CD4-positive, alpha-beta T cell treated with Interleukin-1 beta for 1 hour (primary cell): ENCODE measurements at regions not wholly inside any gene's neighbourhood (a gene's known extent, or its start where the extent isn't known, plus 50 kb on each side); places are given as distances from the start of the nearest gene placed in this dataset.

ENCODE experiments used
- DNase-seq, 2 donors: peaks; one replicate each; pipeline ENCODE4 v3.0.0-alpha.2; 2020 to 2022

DNA sequence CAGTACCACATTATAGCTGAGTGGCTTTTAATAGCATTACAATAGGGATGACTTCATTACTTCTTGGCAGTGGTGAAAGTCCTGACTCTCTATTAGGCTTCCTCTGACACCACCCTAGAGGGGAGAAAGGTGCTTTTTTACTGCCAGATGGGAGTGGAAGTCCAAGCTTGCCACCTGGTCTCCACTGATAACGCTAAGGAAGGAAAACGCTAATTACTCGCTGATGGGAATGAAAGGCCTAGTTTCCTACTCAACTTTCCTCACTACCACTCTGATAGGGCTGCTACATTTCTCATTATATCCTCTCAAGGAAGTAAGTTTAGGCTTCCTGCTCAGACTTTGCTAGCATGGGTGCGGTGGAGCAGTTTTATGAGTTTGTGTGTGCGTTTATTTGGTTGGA, 62.3 kb upstream of the PAGE3 start:
- no peak for DNase-seq

DNA sequence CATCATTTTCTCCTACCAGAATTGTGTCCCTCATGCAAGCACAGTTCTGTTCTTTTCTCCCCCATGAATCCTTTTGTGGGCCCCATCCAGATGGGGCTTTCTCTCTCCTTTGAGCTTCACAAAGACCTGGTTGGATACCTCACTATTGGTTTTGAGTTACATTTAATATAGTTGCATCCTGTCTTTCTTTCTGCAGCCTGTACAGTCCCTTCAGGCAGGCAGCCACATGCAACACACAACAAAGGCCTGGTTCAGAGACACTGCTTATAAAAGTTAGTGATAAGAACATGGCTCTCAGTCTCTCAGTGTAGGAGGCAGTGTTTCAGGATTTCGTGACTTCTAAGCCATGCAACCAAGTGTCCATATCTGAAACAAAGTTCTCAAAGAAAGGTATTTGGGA, 70.6 kb upstream of the PAGE3 start:
- DNase-seq, result no peak

DNA sequence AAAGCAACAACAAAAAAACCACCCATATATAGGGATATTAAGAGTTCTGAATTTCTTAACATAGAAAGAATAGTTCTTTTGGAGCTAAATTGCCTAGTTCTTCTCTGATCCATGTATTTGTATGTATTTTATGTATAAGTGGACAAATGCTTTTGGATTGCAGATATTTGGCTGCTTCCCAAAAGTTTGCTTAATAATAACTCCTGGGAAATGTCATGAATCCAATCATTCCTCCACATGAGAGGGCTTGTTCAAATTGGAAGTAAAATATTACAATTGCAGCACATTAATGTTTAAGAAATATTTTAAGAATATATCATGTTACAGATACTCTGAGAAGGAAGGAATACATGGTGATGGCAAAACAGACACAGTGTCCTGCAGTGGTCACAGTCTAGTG, 71.5 kb upstream of the PAGE3 start:
- DNase-seq, result no peak

DNA sequence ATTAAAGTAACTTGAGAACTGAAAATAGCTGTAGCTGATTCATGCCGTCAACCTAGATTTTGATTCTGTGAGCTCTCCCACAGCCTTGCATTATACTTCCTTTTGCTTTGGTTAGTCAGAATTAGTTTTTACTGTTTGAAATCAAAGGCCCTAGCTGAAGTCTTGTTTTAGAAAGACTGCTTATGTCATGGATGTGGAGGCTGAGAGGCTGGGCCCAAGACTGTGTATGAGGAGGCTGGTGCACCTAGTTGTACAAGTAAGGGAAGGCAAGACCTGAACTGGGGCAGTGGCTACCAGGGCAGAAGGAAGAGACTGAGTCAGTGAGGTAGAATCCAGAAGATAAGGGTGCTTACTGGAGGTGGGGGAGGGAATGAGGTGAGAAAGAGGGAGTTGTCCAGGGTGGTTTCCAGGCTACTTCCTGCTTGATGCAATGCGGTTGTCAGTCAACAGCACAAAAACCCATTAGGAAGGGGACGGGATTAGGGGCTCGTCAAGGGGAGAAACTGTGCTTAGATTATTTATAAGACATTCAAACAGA, 76.2 kb upstream of the PAGE3 start:
- DNase-seq, result no peak

DNA sequence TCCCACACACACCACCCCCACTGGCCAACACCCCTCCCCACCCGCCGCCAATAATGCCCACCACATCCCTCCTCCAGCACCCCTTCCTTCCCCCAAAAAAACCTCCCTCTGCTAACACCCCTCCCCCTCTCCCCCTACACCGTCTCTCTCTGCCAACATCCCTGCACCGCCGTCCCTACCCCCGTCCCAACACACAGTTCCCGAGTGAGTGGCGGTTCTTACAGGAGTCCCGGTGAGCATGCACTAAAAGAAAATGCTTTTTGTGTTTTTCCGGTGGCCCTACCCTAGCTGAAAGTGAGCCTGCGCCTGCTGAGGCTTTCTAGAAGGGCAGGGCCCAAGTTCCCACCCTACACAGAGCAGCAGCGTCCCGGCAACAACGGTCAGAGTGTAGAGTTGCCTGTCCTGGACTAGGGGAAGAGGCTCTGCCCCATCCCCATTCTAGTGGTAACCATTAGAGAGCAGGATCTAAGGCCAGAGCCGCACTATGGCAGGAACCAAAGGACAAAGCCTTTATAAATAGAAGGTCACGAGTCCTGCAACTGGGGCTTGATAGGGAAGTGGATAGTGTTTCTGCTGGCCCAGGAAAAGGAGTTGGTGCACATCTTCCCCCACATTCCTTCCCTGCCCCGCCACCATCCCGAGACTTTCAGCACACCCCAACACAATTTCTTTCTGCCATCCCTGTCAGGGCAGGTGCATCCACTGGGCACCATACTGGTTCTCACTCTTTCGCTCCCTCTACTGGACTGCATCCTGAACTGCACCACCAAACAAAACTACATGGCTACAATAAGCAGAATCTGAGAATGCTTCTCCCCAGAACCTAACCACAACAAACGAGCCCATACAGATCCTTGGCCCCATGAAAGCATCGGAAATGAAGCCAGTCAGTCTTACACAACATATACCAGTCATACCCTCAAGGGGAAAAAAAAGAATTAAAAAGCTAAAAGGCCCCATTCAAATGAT, 78.1 kb upstream of the PAGE3 start:
- DNase-seq, result peak; percentile 21 to 59

DNA sequence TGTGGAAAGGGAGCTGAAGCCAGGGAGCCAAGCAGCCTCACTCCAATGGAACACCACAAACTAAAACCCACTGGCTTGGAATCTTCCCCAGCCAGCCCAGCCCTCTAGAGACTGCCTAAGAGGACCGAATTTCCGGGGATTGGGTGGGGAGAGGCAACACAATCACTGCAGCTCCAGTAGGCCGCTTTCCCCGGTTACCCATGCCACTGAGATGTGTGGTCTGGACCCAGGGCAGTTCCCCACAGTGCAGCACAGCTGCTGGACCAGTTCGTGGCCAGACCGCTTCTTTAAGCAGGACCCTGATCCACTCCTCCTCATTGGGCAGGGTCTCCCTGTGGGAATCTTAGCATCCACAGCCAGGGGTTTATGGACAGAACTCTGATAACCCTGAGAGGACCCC, 91.9 kb upstream of the PAGE3 start:
- no peak for DNase-seq

DNA sequence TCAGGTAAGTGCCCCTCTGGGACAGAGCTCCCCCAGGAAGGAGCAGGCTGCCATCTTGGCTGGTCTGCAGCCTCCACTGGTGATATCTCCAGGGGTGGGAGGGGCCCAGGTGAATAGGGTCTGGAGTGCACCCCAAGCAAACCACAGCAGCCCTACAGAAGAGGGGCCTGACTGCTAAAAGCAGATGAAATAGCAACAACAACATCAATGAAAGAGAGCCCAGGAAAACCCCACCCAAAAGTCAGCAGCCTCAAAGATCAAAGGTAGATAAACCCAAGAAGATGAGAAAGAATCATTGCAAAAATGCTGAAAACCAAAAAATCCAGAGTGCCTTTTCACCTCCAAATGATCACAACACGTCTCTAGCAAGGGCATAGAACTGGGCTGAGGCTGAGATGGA, 92.5 kb upstream of the PAGE3 start:
- DNase-seq, result peak in 1 of 2 donors; percentile 2

DNA sequence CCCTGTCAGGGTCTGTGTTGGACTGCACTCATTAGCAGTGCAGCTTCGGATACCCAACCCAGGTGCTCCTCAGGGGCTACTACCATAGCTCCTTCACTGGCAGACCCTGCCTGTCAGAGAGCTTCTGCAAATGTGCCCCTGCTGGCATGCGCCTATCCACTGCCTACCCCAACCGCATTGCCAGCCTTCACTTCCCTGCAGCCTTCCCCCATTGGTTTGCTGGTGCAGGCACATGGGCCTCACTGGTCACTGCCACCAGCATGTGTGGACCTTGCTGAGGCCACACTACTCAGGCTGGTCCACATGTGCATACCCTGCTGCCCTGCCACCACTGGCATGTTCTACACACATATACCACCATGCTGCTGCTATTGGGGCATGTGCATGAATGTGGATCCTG, 72.5 kb upstream of the MAGEH1 start:
- no peak for DNase-seq

DNA sequence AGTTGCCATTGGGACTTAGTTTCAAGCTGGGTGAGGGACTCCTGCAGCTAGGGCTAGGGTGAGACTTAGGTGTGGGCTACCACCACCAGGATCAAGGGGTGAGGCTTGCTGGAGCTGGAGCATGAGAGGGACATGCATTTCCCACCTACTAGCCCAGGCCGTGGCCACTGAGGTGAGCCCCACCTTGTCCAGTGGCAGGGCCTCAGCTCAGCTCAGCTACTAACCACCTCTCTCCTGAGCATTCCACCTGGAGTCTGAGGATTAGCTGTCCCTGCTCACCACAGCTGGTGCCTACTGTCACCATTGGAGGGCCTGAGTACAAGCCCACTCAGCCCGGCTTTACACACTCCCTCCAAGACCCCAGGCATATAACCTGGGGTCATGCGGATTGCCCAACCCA, 62.6 kb upstream of the MAGEH1 start:
- no peak for DNase-seq

DNA sequence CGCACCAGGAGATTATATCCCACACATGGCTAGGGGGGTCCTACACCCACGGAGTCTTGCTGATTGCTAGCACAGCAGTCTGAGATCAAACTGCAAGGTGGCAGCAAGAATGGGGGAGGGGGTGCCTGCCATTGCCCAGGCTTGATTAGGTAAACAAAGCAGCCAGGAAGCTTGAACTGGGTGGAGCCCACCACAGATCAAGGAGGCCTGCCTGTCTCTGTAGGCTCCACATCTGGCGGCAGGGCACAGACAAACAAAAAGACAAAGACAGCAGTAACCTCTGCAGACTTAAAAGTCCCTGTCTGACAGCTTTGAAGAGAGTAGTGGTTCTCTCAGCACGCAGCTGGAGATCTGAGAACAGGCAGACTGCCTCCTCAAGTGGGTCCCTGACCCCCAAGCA, 55.1 kb upstream of the MAGEH1 start:
- peak in 1 of 2 donors; percentile 5 for DNase-seq
